ENCODE measurements at regions not wholly inside any gene's neighbourhood (a gene's known extent, or its start where the extent isn't known, plus 50 kb on each side); places are given as distances from the start of the nearest gene placed in this dataset.

- DNase-seq (ENCODE audit: low read depth, low spot score) = no peak
Observed at GRCh38 chr3:73964818-73965217, 340.1 kb upstream of the PDZRN3 start.

GRCh38 chr3:73955494-73956070 is 330.8 kb upstream of the PDZRN3 start:
- no peak for DNase-seq (ENCODE audit: low read depth, low spot score)

- peak; percentile 1 for DNase-seq (ENCODE audit: low read depth, low spot score)
Observed at GRCh38 chr3:73954506-73954905, 329.8 kb upstream of the PDZRN3 start.

DNA sequence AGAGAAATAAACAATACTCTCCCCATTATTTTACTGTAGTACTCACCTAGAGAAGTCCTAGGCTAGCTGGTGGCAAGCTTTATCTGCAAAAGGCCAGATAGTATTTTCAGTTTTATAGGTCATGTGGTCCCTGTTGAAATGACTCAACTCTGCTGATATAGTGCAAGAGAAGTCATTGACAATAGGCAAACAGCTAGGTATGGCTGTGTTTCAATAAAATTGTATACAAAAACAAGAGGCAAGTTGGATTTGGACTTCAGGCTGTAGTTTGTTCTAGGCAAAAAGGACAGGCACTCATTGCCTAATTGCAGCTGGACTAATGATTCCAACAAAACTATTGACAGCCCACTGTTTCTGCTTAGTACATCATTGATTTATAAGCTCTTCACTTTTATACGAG is 328.0 kb upstream of the PDZRN3 start:
- no peak for DNase-seq (ENCODE audit: low read depth, low spot score)

GRCh38 chr3:73950865-73951558 is 326.3 kb upstream of the PDZRN3 start:
- DNase-seq (ENCODE audit: low read depth, low spot score) = no peak

DNA sequence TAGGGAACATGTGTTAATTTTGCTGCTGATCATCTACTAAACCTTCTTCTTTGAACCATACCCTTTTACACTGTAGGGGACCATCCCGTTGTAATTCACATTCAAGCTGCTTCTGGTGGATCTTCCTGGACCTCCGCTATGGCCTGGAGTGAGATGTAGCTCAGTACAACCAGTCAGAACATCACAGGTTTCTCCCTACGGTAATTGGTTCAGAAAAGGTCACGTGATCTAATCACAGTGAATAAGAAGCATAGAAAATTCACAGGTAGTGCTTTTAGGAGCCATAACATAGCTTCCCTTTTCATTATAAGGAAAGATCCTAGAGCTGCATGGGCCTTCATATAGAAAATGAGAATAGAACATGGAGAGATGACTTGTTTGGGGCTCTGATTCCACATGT is 320.8 kb upstream of the PDZRN3 start:
- DNase-seq (ENCODE audit: low read depth, low spot score) = no peak

GRCh38 chr3:73939985-73940384 is 315.2 kb upstream of the PDZRN3 start:
- no peak for DNase-seq (ENCODE audit: low read depth, low spot score)

- no peak for DNase-seq (ENCODE audit: low read depth, low spot score)
Observed at GRCh38 chr3:73933585-73933984, 308.8 kb upstream of the PDZRN3 start.

- no peak for DNase-seq (ENCODE audit: low read depth, low spot score)
Observed at GRCh38 chr3:73927203-73927570, 302.4 kb upstream of the PDZRN3 start.

DNA sequence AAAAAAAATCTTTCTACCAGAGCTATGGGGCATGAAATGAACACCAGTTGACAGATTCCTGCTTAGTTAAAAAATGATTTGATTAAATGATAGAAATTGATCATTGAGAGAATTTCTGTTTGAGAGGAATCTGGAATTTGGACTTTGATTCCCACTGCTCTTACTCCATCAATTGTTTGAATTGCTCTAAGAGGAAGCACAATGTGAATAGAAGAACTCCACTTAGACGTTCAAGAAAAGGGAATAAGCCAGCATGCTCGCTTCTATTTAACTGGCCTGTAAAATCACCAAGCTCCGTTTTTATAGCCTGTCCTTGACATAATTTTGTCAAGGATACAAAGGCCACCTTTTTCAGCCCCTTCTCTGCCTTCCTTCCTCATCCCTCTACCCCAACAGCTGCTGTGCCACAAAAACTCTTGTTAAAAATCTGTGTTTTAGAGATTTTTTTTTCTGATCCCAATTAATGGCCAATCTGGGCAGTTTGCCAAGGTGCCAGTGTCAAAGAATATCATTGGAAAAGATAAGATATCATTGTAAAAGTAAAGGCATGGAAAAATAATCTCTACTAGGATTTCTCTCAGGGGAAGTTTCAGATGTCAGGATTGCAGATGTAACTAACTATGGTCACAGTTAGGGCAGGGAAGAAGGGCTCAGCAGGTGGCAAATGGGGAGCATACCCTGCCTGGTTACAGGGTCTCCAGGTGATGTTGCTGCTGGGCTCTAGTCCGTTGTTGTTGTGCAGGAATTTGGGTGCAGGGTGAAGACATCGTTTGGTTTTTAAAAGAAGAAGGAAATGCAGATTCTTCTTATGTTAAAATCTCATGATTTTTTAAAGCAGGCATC is 301.8 kb upstream of the PDZRN3 start:
- no peak for DNase-seq (ENCODE audit: low read depth, low spot score)

GRCh38 chr3:73925011-73925410 is 300.3 kb upstream of the PDZRN3 start:
- DNase-seq (ENCODE audit: low read depth, low spot score) = no peak

GRCh38 chr3:73924048-73924447 is 299.3 kb upstream of the PDZRN3 start:
- DNase-seq (ENCODE audit: low read depth, low spot score) = no peak

- no peak for DNase-seq (ENCODE audit: low read depth, low spot score)
Observed at GRCh38 chr3:73917643-73918042, 292.9 kb upstream of the PDZRN3 start.

GRCh38 chr3:73915886-73916285 is 291.1 kb upstream of the PDZRN3 start:
- no peak for DNase-seq (ENCODE audit: low read depth, low spot score)

- DNase-seq (ENCODE audit: low read depth, low spot score) = no peak
Observed at GRCh38 chr3:73908218-73908617, 283.5 kb upstream of the PDZRN3 start.

DNA sequence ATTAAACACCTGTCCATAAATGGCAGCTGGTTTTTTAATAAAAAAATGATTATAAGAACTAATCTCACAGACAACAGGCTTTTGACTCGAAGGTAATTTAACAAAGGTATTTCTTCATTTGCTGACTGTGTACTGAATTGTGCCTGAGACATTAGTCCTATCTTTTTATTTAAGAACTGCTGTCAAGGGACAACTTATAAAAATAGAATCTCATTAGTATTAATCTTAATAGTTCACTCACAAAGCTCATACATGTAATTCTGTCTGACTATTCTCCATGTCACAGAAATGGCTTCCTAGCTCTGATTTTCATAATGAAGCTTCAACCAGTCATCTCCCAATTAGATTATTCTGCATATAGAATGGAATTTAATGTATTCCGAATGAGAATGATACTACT is 276.9 kb upstream of the PDZRN3 start:
- no peak for DNase-seq (ENCODE audit: low read depth, low spot score)

DNA sequence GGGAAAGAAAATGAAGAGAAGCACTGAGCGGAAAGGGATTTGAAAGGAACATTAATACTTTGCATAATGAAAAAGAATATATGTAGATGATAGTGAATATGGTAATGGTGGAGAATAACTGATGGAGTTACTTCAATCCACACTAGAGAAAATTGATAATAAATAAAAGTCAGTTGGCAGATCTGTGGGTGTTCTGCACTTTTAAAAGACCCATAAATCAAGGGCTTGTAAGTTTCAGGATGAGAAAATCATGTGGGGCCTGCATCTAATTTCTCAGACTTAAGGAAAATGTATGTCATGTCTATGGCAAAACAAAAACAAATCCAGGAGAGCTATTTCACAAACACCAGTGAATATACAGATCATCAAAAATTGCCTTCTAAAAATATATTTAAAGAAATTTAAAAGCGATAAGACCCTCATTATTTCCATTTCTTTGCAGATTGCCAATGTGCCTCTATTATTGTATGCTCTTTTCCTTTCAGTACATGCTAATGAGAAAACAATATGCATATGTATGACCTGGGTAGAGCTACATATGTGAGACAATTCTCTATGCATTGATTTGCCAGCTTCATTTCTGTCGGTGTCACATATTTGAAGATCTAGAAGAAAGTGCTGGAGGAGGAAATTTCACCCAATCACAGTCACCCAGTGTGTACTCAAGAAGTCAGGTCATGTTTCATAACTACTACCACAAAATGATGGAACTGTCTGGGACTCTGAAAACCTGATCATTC is 269.9 kb upstream of the PDZRN3 start:
- no peak for DNase-seq (ENCODE audit: low read depth, low spot score)

GRCh38 chr3:73893089-73893488 is 268.3 kb upstream of the PDZRN3 start:
- no peak for DNase-seq (ENCODE audit: low read depth, low spot score)

DNA sequence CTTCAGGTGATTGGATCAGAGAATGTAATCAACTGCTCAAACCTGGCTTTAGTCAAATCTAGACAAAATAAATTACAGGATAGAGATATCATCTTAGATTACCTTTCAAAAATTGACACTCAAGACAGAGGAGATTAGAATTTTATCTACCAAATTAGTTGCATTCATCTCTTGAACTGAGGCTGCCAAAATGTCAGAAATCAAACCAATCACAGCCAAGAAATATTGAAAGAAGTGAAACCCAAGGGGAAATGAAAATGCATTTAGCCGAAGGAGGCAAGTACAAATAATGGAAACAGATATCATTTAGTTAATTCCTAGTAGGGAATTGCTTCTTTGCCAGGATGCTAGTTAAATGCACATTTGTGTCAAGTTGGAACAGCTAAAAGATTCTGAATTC is 261.1 kb upstream of the PDZRN3 start:
- no peak for DNase-seq (ENCODE audit: low read depth, low spot score)

GRCh38 chr3:73884361-73884760 is 259.6 kb upstream of the PDZRN3 start:
- no peak for DNase-seq (ENCODE audit: low read depth, low spot score)

DNA sequence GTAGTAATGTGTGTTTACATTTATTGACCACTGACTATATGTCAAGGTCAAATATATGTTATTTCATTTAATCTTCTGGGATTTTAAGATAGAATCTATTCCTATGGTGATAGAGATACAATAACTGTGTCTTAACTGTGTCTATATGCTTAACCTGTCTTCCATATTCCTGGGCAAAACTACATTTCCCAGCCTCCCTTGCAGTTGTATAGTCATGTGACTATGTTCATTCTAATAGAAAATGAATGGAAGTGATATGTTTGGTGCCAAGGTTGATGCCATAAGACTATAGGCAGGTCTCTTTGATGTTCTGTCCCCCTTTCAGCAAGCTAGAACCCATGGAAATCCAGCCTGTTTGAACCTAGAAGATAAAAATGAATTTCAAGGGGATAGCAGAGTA is 258.8 kb upstream of the PDZRN3 start:
- DNase-seq (ENCODE audit: low read depth, low spot score) = no peak
